GM23248 (cell line): ENCODE measurements at regions not wholly inside any gene's neighbourhood (a gene's known extent, or its start where the extent isn't known, plus 50 kb on each side); places are given as distances from the start of the nearest gene placed in this dataset.

Experiments used
- EZH2 ChIP-seq: fragments of 200-600 bp; sonication (generic); IDR thresholded peaks from 2 replicates; pipeline ENCODE4 v1.6.1; 2018; ENCODE audit warnings: antibody characterized with exemption, mild to moderate bottlenecking; ENCODE audit not compliant: insufficient read depth, poor library complexity, severe bottlenecking
- EZH2phosphoT487 ChIP-seq: fragments of 200-600 bp; sonication (generic); IDR thresholded peaks from 2 replicates; pipeline ENCODE4 v1.6.1; 2018; ENCODE audit warnings: antibody characterized with exemption, moderate library complexity, mild to moderate bottlenecking, low read depth; ENCODE audit not compliant: insufficient read depth

- TF ChIP-seq EZH2phosphoT487 = no peak
- no peak for TF ChIP-seq EZH2
Observed at GRCh38 chr9:82376677-82377232, 388.2 kb downstream of the SPATA31D1 start.
